MM.1S (cell line): ENCODE measurements at regions not wholly inside any gene's neighbourhood (a gene's known extent, or its start where the extent isn't known, plus 50 kb on each side); places are given as distances from the start of the nearest gene placed in this dataset.

Source experiments
- DNase-seq: peaks from one replicate; pipeline ENCODE4 v3.0.0-alpha.2; 2015
- H2AFZ ChIP-seq: fragments of 300-600 bp; sonication (generic); 2 replicates; pipeline ENCODE4 v1.6.0; 2016; ENCODE audit warnings: antibody characterized with exemption, low read length
- H3F3A ChIP-seq: fragments of 300-600 bp; sonication (generic); 2 replicates; pipeline ENCODE4 v1.6.1; 2016; ENCODE audit warnings: mild to moderate bottlenecking, antibody characterized with exemption, low read length, moderate library complexity, mixed read lengths; ENCODE audit not compliant: insufficient read depth
- H3K27ac ChIP-seq: fragments of 300-600 bp; sonication (generic); 2 replicates; pipeline ENCODE4 v1.5.1; 2016; ENCODE audit warnings: mild to moderate bottlenecking, low read length
- H3K27me3 ChIP-seq: fragments of 300-600 bp; sonication (generic); replicated peaks from 2 replicates; pipeline ENCODE4 v1.6.0; 2016; ENCODE audit warnings: low read length; ENCODE audit not compliant: insufficient read depth
- H3K36me3 ChIP-seq: fragments of 300-600 bp; sonication (generic); replicated peaks from 2 replicates; pipeline ENCODE4 v1.6.1; 2016; ENCODE audit warnings: mild to moderate bottlenecking, low read length, mixed read lengths; ENCODE audit not compliant: insufficient read depth
- H3K4me1 ChIP-seq: fragments of 300-600 bp; sonication (generic); 2 replicates; pipeline ENCODE4 v1.6.1; 2016; ENCODE audit warnings: low read length, mixed read lengths
- H3K4me2 ChIP-seq: fragments of 300-600 bp; sonication (generic); 2 replicates; pipeline ENCODE4 v1.6.0; 2016; ENCODE audit warnings: low read depth, low read length
- H3K4me3 ChIP-seq: fragments of 300-600 bp; sonication (generic); 2 replicates; pipeline ENCODE4 v1.5.1; 2016; ENCODE audit warnings: low read length, mixed read lengths
- H3K79me2 ChIP-seq: fragments of 300-600 bp; sonication (generic); 2 replicates; pipeline ENCODE4 v1.6.1; 2016; ENCODE audit warnings: mixed run types, low read length, mixed read lengths
- H3K9ac ChIP-seq: fragments of 300-600 bp; sonication (generic); 2 replicates; pipeline ENCODE4 v1.6.1; 2016; ENCODE audit warnings: low read length, mixed read lengths
- H3K9me2 ChIP-seq: fragments of 300-600 bp; sonication (generic); replicated peaks from 2 replicates; pipeline ENCODE4 v1.6.1; 2016; ENCODE audit warnings: mild to moderate bottlenecking, low read length, mixed read lengths; ENCODE audit not compliant: insufficient read depth
- H3K9me3 ChIP-seq: fragments of 300-600 bp; sonication (generic); replicated peaks from 2 replicates; pipeline ENCODE4 v1.6.1; 2016; ENCODE audit warnings: mild to moderate bottlenecking, low read length, mixed read lengths; ENCODE audit not compliant: insufficient read depth
- H4K20me1 ChIP-seq: fragments of 300-600 bp; sonication (generic); 2 replicates; pipeline ENCODE4 v1.6.1; 2016; ENCODE audit warnings: mild to moderate bottlenecking, low read length, moderate library complexity, mixed read lengths; ENCODE audit not compliant: insufficient read depth
- EZH2 ChIP-seq: fragments of 300-600 bp; sonication (generic); optimal IDR thresholded peaks from 2 replicates; pipeline ENCODE3; 2017; ENCODE audit warnings: low read depth, mild to moderate bottlenecking, antibody characterized with exemption, low read length, mixed read lengths
- EZH2phosphoT487 ChIP-seq: fragments of 300-600 bp; sonication (generic); IDR thresholded peaks from 2 replicates; pipeline ENCODE4 v1.6.1; 2018; ENCODE audit warnings: antibody characterized with exemption, low read length
- TF ChIP-seq, protein P1 (sequence below): fragments of 300-600 bp; sonication (generic); IDR thresholded peaks from 2 replicates; pipeline ENCODE4 v1.5.1; 2016; ENCODE audit warnings: antibody characterized with exemption, low read length, mixed read lengths

DNA sequence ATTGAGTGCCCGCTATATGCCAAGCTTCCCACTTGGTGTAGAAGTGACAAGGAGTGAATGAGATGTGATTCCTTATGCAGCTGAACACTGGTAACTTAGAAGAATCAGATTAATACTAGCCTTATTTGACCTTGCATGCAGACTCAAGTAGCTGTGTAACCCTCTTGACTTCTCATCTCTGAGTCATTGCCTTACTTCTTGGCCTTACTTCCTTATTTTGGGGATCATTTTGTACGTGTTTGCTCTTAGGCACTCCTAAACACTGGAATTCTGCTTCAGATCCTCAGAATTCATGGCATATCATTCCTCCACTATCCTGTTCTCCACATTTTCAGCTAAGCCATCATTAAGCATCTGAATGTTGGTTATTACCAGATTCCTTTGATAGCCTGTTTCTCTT is 948.9 kb upstream of the ARRDC3 start:
- H3K27ac ChIP-seq = no peak overlapping the region

DNA sequence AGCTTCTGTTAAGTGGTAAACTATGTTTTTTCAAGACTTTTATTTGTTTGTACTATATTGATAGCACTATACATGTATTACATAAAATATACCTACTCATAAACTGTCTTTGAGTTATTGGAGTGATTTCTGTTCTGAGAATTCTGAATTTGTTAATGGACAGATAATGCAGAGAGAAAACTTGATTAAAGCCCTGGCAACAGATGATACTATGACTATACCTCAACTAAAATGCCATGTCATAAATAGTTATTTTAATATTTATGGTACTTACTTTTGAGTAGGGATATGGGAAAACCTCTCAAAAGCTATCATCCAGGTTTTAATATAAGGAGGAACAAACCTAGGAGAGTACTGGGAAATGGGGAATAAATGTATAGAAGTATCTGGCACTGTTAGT is 947.2 kb upstream of the ARRDC3 start:
- no peaks in the 10 kb centered on the region for H3K79me2 ChIP-seq
- DNase-seq = no peak
- H3K4me1 ChIP-seq = no peaks in the 10 kb centered on the region
- TF ChIP-seq EZH2 (no peak), EZH2phosphoT487 (no peak)
- TF ChIP-seq, protein P1, sequence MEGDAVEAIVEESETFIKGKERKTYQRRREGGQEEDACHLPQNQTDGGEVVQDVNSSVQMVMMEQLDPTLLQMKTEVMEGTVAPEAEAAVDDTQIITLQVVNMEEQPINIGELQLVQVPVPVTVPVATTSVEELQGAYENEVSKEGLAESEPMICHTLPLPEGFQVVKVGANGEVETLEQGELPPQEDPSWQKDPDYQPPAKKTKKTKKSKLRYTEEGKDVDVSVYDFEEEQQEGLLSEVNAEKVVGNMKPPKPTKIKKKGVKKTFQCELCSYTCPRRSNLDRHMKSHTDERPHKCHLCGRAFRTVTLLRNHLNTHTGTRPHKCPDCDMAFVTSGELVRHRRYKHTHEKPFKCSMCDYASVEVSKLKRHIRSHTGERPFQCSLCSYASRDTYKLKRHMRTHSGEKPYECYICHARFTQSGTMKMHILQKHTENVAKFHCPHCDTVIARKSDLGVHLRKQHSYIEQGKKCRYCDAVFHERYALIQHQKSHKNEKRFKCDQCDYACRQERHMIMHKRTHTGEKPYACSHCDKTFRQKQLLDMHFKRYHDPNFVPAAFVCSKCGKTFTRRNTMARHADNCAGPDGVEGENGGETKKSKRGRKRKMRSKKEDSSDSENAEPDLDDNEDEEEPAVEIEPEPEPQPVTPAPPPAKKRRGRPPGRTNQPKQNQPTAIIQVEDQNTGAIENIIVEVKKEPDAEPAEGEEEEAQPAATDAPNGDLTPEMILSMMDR = no peak
- H3K9me2 ChIP-seq = no peaks in the 10 kb centered on the region
- H3K27me3 ChIP-seq = no peaks in the 10 kb centered on the region
- no peaks in the 10 kb centered on the region for H3K9me3 ChIP-seq
- no peak overlapping the region for H2AFZ ChIP-seq
- no peaks in the 10 kb centered on the region for H3F3A ChIP-seq
- H3K9ac ChIP-seq = no peak overlapping the region
- H3K36me3 ChIP-seq = no peaks in the 10 kb centered on the region
- no peak overlapping the region for H3K4me3 ChIP-seq
- H3K27ac ChIP-seq = no peak overlapping the region
- H3K4me2 ChIP-seq = no peak overlapping the region
- no peaks in the 10 kb centered on the region for H4K20me1 ChIP-seq

More for the DNA sequence above, 948.9 kb upstream of the ARRDC3 start:
- no peak overlapping the region for H3K9ac ChIP-seq
- H3K4me2 ChIP-seq = no peak overlapping the region
- no peaks in the 10 kb centered on the region for H3K36me3 ChIP-seq
- DNase-seq = no peak
- TF ChIP-seq, protein P1 = no peak
- TF ChIP-seq EZH2phosphoT487 (no peak), EZH2 (no peak)
- no peaks in the 10 kb centered on the region for H3F3A ChIP-seq
- H4K20me1 ChIP-seq = no peaks in the 10 kb centered on the region
- no peak overlapping the region for H2AFZ ChIP-seq
- no peaks in the 10 kb centered on the region for H3K9me2 ChIP-seq
- no peak overlapping the region for H3K4me3 ChIP-seq
- H3K79me2 ChIP-seq = no peaks in the 10 kb centered on the region
- no peaks in the 10 kb centered on the region for H3K9me3 ChIP-seq
- H3K27me3 ChIP-seq = no peaks in the 10 kb centered on the region
- H3K4me1 ChIP-seq = no peaks in the 10 kb centered on the region

- no peaks in the 10 kb centered on the region for H3K36me3 ChIP-seq
- no peaks in the 10 kb centered on the region for H3F3A ChIP-seq
- no peak overlapping the region for H3K4me2 ChIP-seq
- H3K4me1 ChIP-seq = no peaks in the 10 kb centered on the region
- no peaks in the 10 kb centered on the region for H3K79me2 ChIP-seq
- no peak overlapping the region for H3K27ac ChIP-seq
- no peak overlapping the region for H3K9ac ChIP-seq
- TF ChIP-seq, protein P1 = no peak
- TF ChIP-seq EZH2 = no peak
- TF ChIP-seq EZH2phosphoT487 = no peak
- H3K27me3 ChIP-seq = no peaks in the 10 kb centered on the region
- no peaks in the 10 kb centered on the region for H4K20me1 ChIP-seq
- H3K9me2 ChIP-seq = no peaks in the 10 kb centered on the region
- H2AFZ ChIP-seq = no peak overlapping the region
- no peak for DNase-seq
- no peaks in the 10 kb centered on the region for H3K9me3 ChIP-seq
- H3K4me3 ChIP-seq = no peak overlapping the region
Observed at GRCh38 chr5:92329759-92330158, 946.6 kb upstream of the ARRDC3 start.
